ENCODE measurements at regions not wholly inside any gene's neighbourhood (a gene's known extent, or its start where the extent isn't known, plus 50 kb on each side); places are given as distances from the start of the nearest gene placed in this dataset.

DNA sequence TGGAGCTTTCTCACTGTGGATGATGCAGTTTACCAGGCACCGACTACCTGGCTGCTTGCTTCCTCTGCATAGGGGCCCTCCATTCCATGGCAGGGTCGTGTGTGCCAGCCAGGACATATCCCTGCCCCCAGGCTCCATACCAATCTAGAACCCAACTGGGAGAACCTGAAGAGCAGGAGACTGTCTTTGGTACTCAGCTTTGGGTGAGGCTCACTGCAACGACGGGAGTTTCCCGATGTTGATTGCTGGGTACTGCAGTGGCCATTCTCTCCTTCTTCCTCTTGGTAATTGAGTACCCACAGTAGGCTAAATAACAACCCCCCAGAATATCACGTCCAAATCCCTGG, 133.3 kb upstream of the SERTAD2 start:
- TF ChIP-seq ZNF140 (tag by site-specific recombination; IDR thresholded peaks at IDR 0.05): no peak
- TF ChIP-seq, protein P1, sequence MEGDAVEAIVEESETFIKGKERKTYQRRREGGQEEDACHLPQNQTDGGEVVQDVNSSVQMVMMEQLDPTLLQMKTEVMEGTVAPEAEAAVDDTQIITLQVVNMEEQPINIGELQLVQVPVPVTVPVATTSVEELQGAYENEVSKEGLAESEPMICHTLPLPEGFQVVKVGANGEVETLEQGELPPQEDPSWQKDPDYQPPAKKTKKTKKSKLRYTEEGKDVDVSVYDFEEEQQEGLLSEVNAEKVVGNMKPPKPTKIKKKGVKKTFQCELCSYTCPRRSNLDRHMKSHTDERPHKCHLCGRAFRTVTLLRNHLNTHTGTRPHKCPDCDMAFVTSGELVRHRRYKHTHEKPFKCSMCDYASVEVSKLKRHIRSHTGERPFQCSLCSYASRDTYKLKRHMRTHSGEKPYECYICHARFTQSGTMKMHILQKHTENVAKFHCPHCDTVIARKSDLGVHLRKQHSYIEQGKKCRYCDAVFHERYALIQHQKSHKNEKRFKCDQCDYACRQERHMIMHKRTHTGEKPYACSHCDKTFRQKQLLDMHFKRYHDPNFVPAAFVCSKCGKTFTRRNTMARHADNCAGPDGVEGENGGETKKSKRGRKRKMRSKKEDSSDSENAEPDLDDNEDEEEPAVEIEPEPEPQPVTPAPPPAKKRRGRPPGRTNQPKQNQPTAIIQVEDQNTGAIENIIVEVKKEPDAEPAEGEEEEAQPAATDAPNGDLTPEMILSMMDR (tag by site-specific recombination; IDR thresholded peaks at IDR 0.05): no peak
- TF ChIP-seq, protein P2, sequence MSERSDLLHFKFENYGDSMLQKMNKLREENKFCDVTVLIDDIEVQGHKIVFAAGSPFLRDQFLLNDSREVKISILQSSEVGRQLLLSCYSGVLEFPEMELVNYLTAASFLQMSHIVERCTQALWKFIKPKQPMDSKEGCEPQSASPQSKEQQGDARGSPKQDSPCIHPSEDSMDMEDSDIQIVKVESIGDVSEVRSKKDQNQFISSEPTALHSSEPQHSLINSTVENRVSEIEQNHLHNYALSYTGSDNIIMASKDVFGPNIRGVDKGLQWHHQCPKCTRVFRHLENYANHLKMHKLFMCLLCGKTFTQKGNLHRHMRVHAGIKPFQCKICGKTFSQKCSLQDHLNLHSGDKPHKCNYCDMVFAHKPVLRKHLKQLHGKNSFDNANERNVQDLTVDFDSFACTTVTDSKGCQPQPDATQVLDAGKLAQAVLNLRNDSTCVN (tag by site-specific recombination; optimal IDR thresholded peaks at IDR 0.05): no peak
- TF ChIP-seq ZNF549 (tag by site-specific recombination; IDR thresholded peaks at IDR 0.05): no peak
- no peak for TF ChIP-seq YY1 (tag by site-specific recombination; IDR thresholded peaks at IDR 0.05)
- no peak for TF ChIP-seq IKZF3 (tag by site-specific recombination; IDR thresholded peaks at IDR 0.05)
- no peak for TF ChIP-seq ZNF785 (tag by site-specific recombination; IDR thresholded peaks at IDR 0.05)
- no peak for TF ChIP-seq ZFHX2 (tag by site-specific recombination; conservative IDR thresholded peaks at IDR 0.05)
- TF ChIP-seq MZF1 (tag by site-specific recombination; IDR thresholded peaks at IDR 0.05; ENCODE audit: borderline replicate concordance): no peak

Measured in HEK293 (cell line).